Stimulated activated naive CD8-positive, alpha-beta T cell treated with anti-CD3 and anti-CD28 coated beads, Interleukin-15, amount 100 ng/mL, for 72 hours (primary cell): ENCODE measurements at regions not wholly inside any gene's neighbourhood (a gene's known extent, or its start where the extent isn't known, plus 50 kb on each side); places are given as distances from the start of the nearest gene placed in this dataset.
A peak's percentile ranks its signal among the peaks of the same experiment; 100 is the strongest.

Source experiments
- ATAC-seq: fragments of 150-1000 bp; cut with Tn5 transposase; 2 replicates; pipeline ENCODE4 v1.10.0; 2021; ENCODE audit warnings: mild to moderate bottlenecking, moderate library complexity
- DNase-seq, 2 donors: peaks; one replicate each; pipeline ENCODE4 v3.0.0; 2021 to 2022
- H3K27ac Mint-ChIP-seq, 2 donors: one replicate each; pipeline ENCODE4 v1.8.0; 2022; ENCODE audit warnings: mild to moderate bottlenecking in 2 of 2, mixed read lengths in 2 of 2, moderate library complexity in 2 of 2
- H3K27me3 Mint-ChIP-seq: one replicate; pipeline ENCODE4 v1.8.0; 2022; ENCODE audit warnings: mixed read lengths
- H3K4me1 Mint-ChIP-seq: one replicate; pipeline ENCODE4 v1.8.0; 2022; ENCODE audit warnings: mild to moderate bottlenecking, mixed read lengths
- H3K4me3 Mint-ChIP-seq, 2 donors: one replicate each; pipeline ENCODE4 v1.8.0; 2022; ENCODE audit warnings: mild to moderate bottlenecking in 2 of 2, mixed read lengths in 2 of 2, moderate library complexity in 1 of 2
- H3K9me3 Mint-ChIP-seq, 2 donors: one replicate each; pipeline ENCODE4 v1.8.0; 2022; ENCODE audit warnings: mixed read lengths in 2 of 2

- DNase-seq (no peak), ATAC-seq (no peak)
- Mint-ChIP-seq H3K27me3 (no peaks in the 10 kb centered on the region), H3K4me1 (peaks cover 41% of the 10 kb centered on the region), H3K4me3 (no peak overlapping the region), H3K27ac (no peak overlapping the region), H3K9me3 (no peaks in the 10 kb centered on the region)
Observed at GRCh38 chr2:39510140-39510539, 73.1 kb upstream of the MAP4K3 start.

GRCh38 chr2:39511219-39511604, 74.1 kb upstream of the MAP4K3 start:
- H3K4me1 Mint-ChIP-seq: peaks cover 50% of the 10 kb centered on the region
- ATAC-seq (no peak), DNase-seq (no peak)
- H3K9me3 Mint-ChIP-seq: no peaks in the 10 kb centered on the region
- H3K27me3 Mint-ChIP-seq: no peaks in the 10 kb centered on the region
- no peak overlapping the region for H3K4me3 Mint-ChIP-seq
- peak overlapping the region; percentile 36 to 73 for H3K27ac Mint-ChIP-seq

GRCh38 chr2:39511605-39512433, 74.7 kb upstream of the MAP4K3 start:
- DNase-seq: no peak
- H3K27me3 Mint-ChIP-seq: no peaks in the 10 kb centered on the region

GRCh38 chr2:39512434-39512935, 75.4 kb upstream of the MAP4K3 start:
- ATAC-seq: peak; percentile 62
- peak overlapping the region; percentile 41 to 48 for H3K27ac Mint-ChIP-seq
- DNase-seq: peak in 1 of 2 donors; percentile 15
- H3K9me3 Mint-ChIP-seq: no peaks in the 10 kb centered on the region
- peaks cover 50% of the 10 kb centered on the region for H3K4me1 Mint-ChIP-seq
- no peaks in the 10 kb centered on the region for H3K27me3 Mint-ChIP-seq
- peak overlapping the region; percentile 1 to 56 for H3K4me3 Mint-ChIP-seq

More at GRCh38 chr2:39511605-39512433, 74.7 kb upstream of the MAP4K3 start:
- peak overlapping the region; percentile 1 to 56 for H3K4me3 Mint-ChIP-seq
- ATAC-seq: no peak
- peaks cover 50% of the 10 kb centered on the region for H3K4me1 Mint-ChIP-seq
- H3K27ac Mint-ChIP-seq: peak overlapping the region in 1 of 2 donors; percentile 81
- H3K9me3 Mint-ChIP-seq: no peaks in the 10 kb centered on the region

- Mint-ChIP-seq H3K27me3 (no peaks in the 10 kb centered on the region), H3K27ac (peak overlapping the region; percentile 41 to 48), H3K4me3 (peak overlapping the region in 1 of 2 donors; percentile 56), H3K9me3 (no peaks in the 10 kb centered on the region), H3K4me1 (peaks cover 50% of the 10 kb centered on the region)
- DNase-seq: no peak
- peak; percentile 17 for ATAC-seq
Observed at GRCh38 chr2:39512941-39513340, 75.9 kb upstream of the MAP4K3 start.

GRCh38 chr2:39513641-39514094, 76.6 kb upstream of the MAP4K3 start:
- Mint-ChIP-seq H3K4me3 (peak overlapping the region; percentile 33 to 56), H3K27me3 (no peaks in the 10 kb centered on the region), H3K9me3 (no peaks in the 10 kb centered on the region), H3K4me1 (peaks cover 50% of the 10 kb centered on the region), H3K27ac (peak overlapping the region in 1 of 2 donors; percentile 77)
- ATAC-seq: peak; percentile 89
- DNase-seq: peak; percentile 41 to 77

- DNase-seq: no peak
- H3K4me3 Mint-ChIP-seq: no peak overlapping the region
- H3K27me3 Mint-ChIP-seq: no peaks in the 10 kb centered on the region
- H3K4me1 Mint-ChIP-seq: peaks cover 50% of the 10 kb centered on the region
- no peaks in the 10 kb centered on the region for H3K9me3 Mint-ChIP-seq
- H3K27ac Mint-ChIP-seq: no peak overlapping the region
- no peak for ATAC-seq
Observed at GRCh38 chr2:39514825-39515224, 77.7 kb upstream of the MAP4K3 start.

- DNase-seq: no peak
- Mint-ChIP-seq H3K27me3 (no peaks in the 10 kb centered on the region), H3K4me3 (peak overlapping the region in 1 of 2 donors; percentile 11), H3K9me3 (no peaks in the 10 kb centered on the region), H3K27ac (peak overlapping the region in 1 of 2 donors; percentile 1), H3K4me1 (peaks cover 50% of the 10 kb centered on the region)
- ATAC-seq: no peak
Observed at GRCh38 chr2:39515273-39515896, 78.3 kb upstream of the MAP4K3 start.

- H3K27ac Mint-ChIP-seq: peak overlapping the region in 1 of 2 donors; percentile 14
- no peak for ATAC-seq
- no peak overlapping the region for H3K4me3 Mint-ChIP-seq
- peaks cover 50% of the 10 kb centered on the region for H3K4me1 Mint-ChIP-seq
- H3K27me3 Mint-ChIP-seq: no peaks in the 10 kb centered on the region
- no peak for DNase-seq
- peaks cover 0 to 3% of the 10 kb centered on the region in 2 donors for H3K9me3 Mint-ChIP-seq
Observed at GRCh38 chr2:39515897-39516346, 78.8 kb upstream of the MAP4K3 start.

GRCh38 chr2:39516347-39517101, 79.4 kb upstream of the MAP4K3 start:
- ATAC-seq (no peak), DNase-seq (no peak)
- Mint-ChIP-seq H3K4me3 (no peak overlapping the region), H3K4me1 (peaks cover 46% of the 10 kb centered on the region), H3K27me3 (no peaks in the 10 kb centered on the region), H3K27ac (no peak overlapping the region), H3K9me3 (peaks cover 0 to 9% of the 10 kb centered on the region in 2 donors)

- Mint-ChIP-seq H3K4me3 (no peak overlapping the region), H3K27ac (no peak overlapping the region), H3K27me3 (no peaks in the 10 kb centered on the region), H3K9me3 (peaks cover under 1 to 13% of the 10 kb centered on the region in 2 donors), H3K4me1 (peaks cover 40% of the 10 kb centered on the region)
- DNase-seq (no peak), ATAC-seq (no peak)
Observed at GRCh38 chr2:39517102-39517436, 80.0 kb upstream of the MAP4K3 start.

GRCh38 chr2:39517622-39518021, 80.5 kb upstream of the MAP4K3 start:
- Mint-ChIP-seq H3K27ac (peak overlapping the region in 1 of 2 donors; percentile 38), H3K4me1 (peaks cover 35% of the 10 kb centered on the region), H3K4me3 (no peak overlapping the region), H3K27me3 (no peaks in the 10 kb centered on the region), H3K9me3 (peaks cover 6 to 19% of the 10 kb centered on the region in 2 donors)
- ATAC-seq: no peak
- DNase-seq: no peak

- Mint-ChIP-seq H3K27me3 (no peaks in the 10 kb centered on the region), H3K27ac (no peak overlapping the region), H3K9me3 (peaks cover 7 to 20% of the 10 kb centered on the region in 2 donors), H3K4me1 (peaks cover 12% of the 10 kb centered on the region), H3K4me3 (no peak overlapping the region)
- no peak for ATAC-seq
- no peak for DNase-seq
Observed at GRCh38 chr2:39519886-39520285, 82.8 kb upstream of the MAP4K3 start.

- Mint-ChIP-seq H3K27ac (no peak overlapping the region), H3K4me1 (no peaks in the 10 kb centered on the region), H3K27me3 (no peaks in the 10 kb centered on the region), H3K4me3 (no peak overlapping the region), H3K9me3 (peaks cover 7 to 20% of the 10 kb centered on the region in 2 donors)
- DNase-seq (no peak), ATAC-seq (no peak)
Observed at GRCh38 chr2:39521876-39522517, 84.9 kb upstream of the MAP4K3 start.

- no peaks in the 10 kb centered on the region for H3K27me3 Mint-ChIP-seq
- H3K4me3 Mint-ChIP-seq: no peak overlapping the region
- ATAC-seq: no peak
- no peaks in the 10 kb centered on the region for H3K4me1 Mint-ChIP-seq
- no peak overlapping the region for H3K27ac Mint-ChIP-seq
- DNase-seq: no peak
- peaks cover 7 to 20% of the 10 kb centered on the region in 2 donors for H3K9me3 Mint-ChIP-seq
Observed at GRCh38 chr2:39522518-39522877, 85.4 kb upstream of the MAP4K3 start.
